ENCODE measurements at regions not wholly inside any gene's neighbourhood (a gene's known extent, or its start where the extent isn't known, plus 50 kb on each side); places are given as distances from the start of the nearest gene placed in this dataset.

- Histone ChIP-seq H3K79me1 (ENCODE audit: low read depth, low read length) (no peaks in the 10 kb centered on the region), H2BK5ac (ENCODE audit: low read depth, low read length) (0 out of 2 replicates have a peak overlapping the region, but pooled peaks have one; percentile 8), H2BK15ac (ENCODE audit: low read length) (peak overlapping the region; percentile 24; the same call in 1 of the 2 replicates), H3K4me1 (replicated peaks in 1 of 4; ENCODE audit: control insufficient read depth in 3 of 4, insufficient read depth in 4 of 4, low read length in 3 of 4) (peaks cover 0 to 16% (median 0%) of the 10 kb centered on the region in 4 experiments; a peak in 4 of 7 replicates), H4K20me1 (replicated peaks in 1 of 2; ENCODE audit: control insufficient read depth in 1 of 2, insufficient read depth in 2 of 2, low read length in 2 of 2) (no peaks in the 10 kb centered on the region), H3K14ac (ENCODE audit: insufficient read length) (no peak overlapping the region), H2AFZ (ENCODE audit: low read length) (peak overlapping the region; percentile 23; the same call in 1 of the 2 replicates), H3K79me2 (ENCODE audit: control insufficient read depth in 1 of 2, insufficient read depth in 2 of 2, low read length in 2 of 2) (no peaks in the 10 kb centered on the region), H3K4me3 (ENCODE audit: extremely low read depth in 1 of 4, insufficient read depth in 2 of 4, low read depth in 3 of 4, low read length in 4 of 4) (no peak overlapping the region), H3K23ac (ENCODE audit: insufficient read length) (no peak overlapping the region), H4K8ac (ENCODE audit: extremely low read depth, insufficient read depth, low read length) (no peak overlapping the region), H2BK20ac (ENCODE audit: low read length) (no peak overlapping the region), H3K4me2 (ENCODE audit: insufficient read depth in 1 of 2, low read depth in 2 of 2, low read length in 2 of 2) (0 out of 4 replicates have a peak overlapping the region, but pooled peaks of 1 of the 2 experiments have one; percentile 22), H3K18ac (ENCODE audit: extremely low read depth, low read length) (peak overlapping the region; percentile 60; the same call in 1 of the 2 replicates), H3K4ac (replicated peaks; ENCODE audit: insufficient read length, low read depth, low read length) (no peak overlapping the region), H3K36me3 (ENCODE audit: control insufficient read depth in 2 of 4, insufficient read depth in 4 of 4, low read length in 3 of 4) (no peaks in the 10 kb centered on the region), H3K27me3 (replicated peaks in 1 of 4; ENCODE audit: control insufficient read depth in 3 of 4, extremely low read depth in 1 of 4, insufficient read depth in 3 of 4, low read length in 3 of 4) (no peaks in the 10 kb centered on the region), H3K27ac (ENCODE audit: low read depth, low read length) (no peak overlapping the region), H3K23me2 (ENCODE audit: low read depth, low read length) (no peaks in the 10 kb centered on the region), H2BK12ac (ENCODE audit: low read depth, low read length) (0 out of 2 replicates have a peak overlapping the region, but pooled peaks have one; percentile 68), H3K9ac (replicated peaks in 1 of 4; ENCODE audit: extremely low read depth in 1 of 4, low read depth in 3 of 4, low read length in 3 of 4) (no peak overlapping the region), H2AK5ac (ENCODE audit: low read depth, low read length) (no peak overlapping the region), H3K9me3 (ENCODE audit: insufficient read depth in 2 of 2, low read depth in 1 of 2, low read length in 1 of 2) (no peaks in the 10 kb centered on the region), H4K91ac (replicated peaks; ENCODE audit: insufficient read length, low read length) (no peak overlapping the region), H4K5ac (ENCODE audit: insufficient read length, low read depth, low read length) (no peak overlapping the region), H3K56ac (replicated peaks; ENCODE audit: insufficient read length, low read depth, low read length) (no peak overlapping the region), H2BK120ac (replicated peaks; ENCODE audit: low read depth, low read length) (no peak overlapping the region)
- POLR2A ChIA-PET (ENCODE audit: partially characterized antibody), result no interaction called here
- CTCF ChIA-PET (ENCODE audit: partially characterized antibody), result interaction anchor here (0.9 to 1.8 kb wide), 5 partner anchors 14 to 140 kb away, joined by 3 to 5 read pairs (median 4); partner anchors contain the start of gene KCNF1
- 87% methylated on average over 16 of the region's 17 CpGs; no CpG with 5 or more reads in 1 of the 2 experiments for WGBS, 2 experiments (ENCODE audit: extremely low coverage in 1 of 2, insufficient coverage in 1 of 2, insufficient read length in 1 of 2, insufficient replicate concordance in 2 of 2, low coverage in 1 of 2, low lambda C conversion rate in 2 of 2, missing lambda C conversion rate in 1 of 2)
- FAIRE-seq (no peak), DNase-seq (ENCODE audit: low read depth in 1 of 2, low spot score in 2 of 2) (no peak)
- TF ChIP-seq HDAC6 (IDR thresholded peaks at IDR 0.05; ENCODE audit: low read depth, low read length) (no peak), NANOG (IDR thresholded peaks at IDR 0.05; ENCODE audit: insufficient read depth, low read depth, low read length, poor library complexity, severe bottlenecking) (no peak), JUND (IDR thresholded peaks at IDR 0.05; ENCODE audit: low read length) (no peak), TAF7 (optimal IDR thresholded peaks at IDR 0.05; ENCODE audit: borderline replicate concordance, low read depth, low read length) (no peak), BRCA1 (IDR thresholded peaks at IDR 0.05; ENCODE audit: low read depth, low read length) (no peak), RAD21 (IDR thresholded peaks at IDR 0.05 in 1 of 2, conservative IDR thresholded peaks at IDR 0.05 in 1 of 2; ENCODE audit: low read depth in 2 of 2, low read length in 2 of 2) (no peak), TEAD4 (IDR thresholded peaks at IDR 0.05; ENCODE audit: low read depth, low read length) (peak; percentile 72; the same call in 1 of the 2 replicates), RFX5 (IDR thresholded peaks at IDR 0.05; ENCODE audit: borderline replicate concordance, low read depth, low read length) (no peak), SP2 (IDR thresholded peaks at IDR 0.05; ENCODE audit: low read length) (no peak), SAP30 (IDR thresholded peaks at IDR 0.05; ENCODE audit: insufficient read depth, insufficient replicate concordance, low read length) (no peak), GTF2F1 (IDR thresholded peaks at IDR 0.05; ENCODE audit: borderline replicate concordance, low read depth, low read length) (no peak)
Observed at GRCh38 chr2:10972683-10973433, 61.1 kb downstream of the KCNF1 start.

Data from H1 (cell line).